NCI-H2171 treated with DMSO at 0.1 percent for 48 hours (cell line): ENCODE measurements at regions not wholly inside any gene's neighbourhood (a gene's known extent, or its start where the extent isn't known, plus 50 kb on each side); places are given as distances from the start of the nearest gene placed in this dataset.

ENCODE experiments used
- DNase-seq: peaks from one replicate; lab custom pipeline; 2025; lab: John Stamatoyannopoulos, UW

DNA sequence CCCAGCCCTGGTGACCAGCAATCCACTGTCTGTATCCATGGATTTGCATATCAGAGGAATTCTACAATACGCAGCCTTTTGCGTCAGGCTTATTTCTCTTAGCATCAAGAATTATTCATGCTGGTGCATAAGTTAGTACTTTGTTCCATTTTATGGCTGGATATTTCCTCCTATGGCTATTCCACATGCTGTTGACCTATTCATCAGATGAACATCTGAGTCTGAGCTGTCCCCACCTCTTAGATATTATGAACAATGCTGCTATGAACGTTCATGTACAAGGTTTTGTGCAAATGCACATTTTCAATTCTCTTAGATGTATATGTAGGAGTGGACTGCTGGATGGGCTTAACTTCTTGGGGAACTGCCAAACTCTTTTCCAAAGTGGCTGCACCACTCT, 79.0 kb upstream of the CST7 start:
- no peak for DNase-seq

- no peak for DNase-seq
Observed at GRCh38 chr20:24870881-24871280, 78.2 kb upstream of the CST7 start.

GRCh38 chr20:24871480-24872213, 77.4 kb upstream of the CST7 start:
- peak; percentile 76 for DNase-seq

- DNase-seq = peak; percentile 99
Observed at GRCh38 chr20:24872291-24873024, 76.6 kb upstream of the CST7 start.

DNA sequence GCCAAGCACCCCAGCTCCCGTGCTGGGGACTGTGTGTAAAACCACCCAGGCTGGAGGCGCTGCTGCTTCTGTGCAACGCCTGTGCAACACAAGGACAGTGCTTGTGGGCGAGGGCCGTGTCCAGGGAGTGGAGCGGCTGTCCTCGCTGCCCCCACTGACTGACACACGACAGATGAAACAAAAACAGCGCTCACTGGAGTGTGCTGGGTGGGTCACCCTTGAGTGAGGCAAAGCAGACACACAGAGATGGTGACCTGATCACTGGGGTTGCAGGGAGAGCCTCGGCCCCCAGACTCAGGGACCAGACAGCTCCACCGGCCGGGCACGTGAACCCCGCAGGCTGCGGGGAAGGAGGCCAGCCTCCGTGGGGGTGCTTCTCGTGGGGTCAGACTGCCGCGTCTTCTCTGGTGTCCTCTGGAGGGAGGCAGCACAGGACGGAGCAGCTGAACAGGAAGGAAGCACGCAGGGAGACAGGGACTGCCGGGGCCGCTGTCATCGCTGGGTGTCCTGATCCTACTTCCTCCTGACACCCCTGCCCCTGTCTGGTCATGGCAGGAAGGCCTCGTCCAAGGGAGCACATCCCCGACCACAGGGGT, 75.9 kb upstream of the CST7 start:
- DNase-seq = peak; percentile 51

GRCh38 chr20:24875078-24875477, 74.0 kb upstream of the CST7 start:
- DNase-seq = no peak

DNA sequence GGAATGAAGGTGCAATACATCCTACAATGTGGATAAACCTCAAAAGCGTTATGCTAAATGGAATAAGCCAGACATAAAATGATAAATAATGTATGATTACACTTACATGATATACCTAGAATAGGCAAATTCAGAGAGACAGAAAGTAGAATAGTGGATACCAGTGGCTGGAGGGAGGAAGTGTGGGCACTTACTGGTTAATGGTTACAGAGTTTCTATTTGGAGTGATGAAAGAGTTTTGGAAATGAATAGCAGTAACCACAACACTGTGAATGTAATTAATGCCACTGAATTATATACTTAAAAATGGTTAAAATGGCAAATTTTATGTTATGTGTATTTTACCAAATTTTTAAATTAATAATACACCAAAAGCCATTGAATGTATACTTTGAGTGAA, 71.4 kb upstream of the CST7 start:
- no peak for DNase-seq

DNA sequence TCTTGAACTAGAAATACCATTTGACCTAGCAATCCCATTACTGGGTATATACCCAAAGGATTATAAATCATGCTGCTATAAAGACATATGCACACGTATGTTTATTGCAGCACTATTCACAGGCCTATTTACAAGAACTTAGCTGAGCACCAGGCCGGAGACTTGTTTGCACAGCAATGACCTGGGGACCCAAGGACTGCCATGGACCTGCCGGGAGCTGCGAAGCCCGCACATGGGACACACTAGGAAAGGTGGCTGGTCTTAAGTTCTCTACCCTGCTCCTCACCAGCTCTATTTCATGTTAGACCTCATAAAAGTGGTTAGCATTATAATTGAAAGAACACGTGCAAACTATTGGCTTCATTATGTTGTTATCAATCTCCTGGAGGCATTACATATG, 70.4 kb upstream of the CST7 start:
- DNase-seq = no peak

DNA sequence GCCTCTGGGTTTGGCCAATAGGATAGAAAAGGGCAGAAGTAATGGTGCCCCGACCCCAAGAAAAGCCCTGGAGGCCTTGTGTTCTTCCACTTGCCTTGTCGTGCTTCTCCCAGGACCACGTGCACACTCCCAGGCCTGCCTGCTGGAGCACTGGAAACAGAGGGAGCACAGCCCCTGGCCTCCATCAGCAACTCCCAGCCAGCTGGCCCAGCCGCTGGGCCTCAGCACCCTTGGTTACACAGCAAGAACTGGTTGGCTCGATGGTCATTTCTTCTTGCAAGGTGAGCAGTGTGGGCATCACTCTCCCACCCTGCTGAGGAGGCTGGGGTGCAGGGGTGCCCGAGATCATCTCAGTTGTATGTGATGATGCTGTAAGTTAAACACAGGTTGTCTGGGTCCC, 69.2 kb upstream of the CST7 start:
- no peak for DNase-seq

GRCh38 chr20:24880356-24880755, 68.7 kb upstream of the CST7 start:
- DNase-seq = no peak

- DNase-seq = no peak
Observed at GRCh38 chr20:24890286-24890685, 58.8 kb upstream of the CST7 start.

- no peak for DNase-seq
Observed at GRCh38 chr20:24891546-24892393, 57.3 kb upstream of the CST7 start.

DNA sequence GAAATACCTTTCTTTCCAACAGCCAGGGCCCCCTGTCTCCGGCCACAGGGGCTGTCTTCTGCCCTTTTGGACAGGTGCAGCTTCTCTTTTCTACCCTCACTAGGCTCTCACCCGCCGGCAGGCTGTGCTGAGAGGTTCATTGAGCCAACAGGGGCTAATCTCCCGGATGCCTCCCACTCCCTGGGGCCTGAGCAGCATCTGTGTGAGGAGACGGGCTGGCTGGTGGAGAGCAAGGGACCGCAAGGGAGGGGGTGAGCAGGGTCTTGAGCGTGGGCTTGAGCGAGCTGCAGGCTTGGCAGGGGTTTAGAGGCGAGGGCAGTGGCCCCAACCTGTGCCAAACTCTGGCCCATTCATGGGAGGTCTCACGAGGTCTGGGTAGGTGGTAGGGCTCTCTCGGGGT, 56.5 kb upstream of the CST7 start:
- DNase-seq = no peak

DNA sequence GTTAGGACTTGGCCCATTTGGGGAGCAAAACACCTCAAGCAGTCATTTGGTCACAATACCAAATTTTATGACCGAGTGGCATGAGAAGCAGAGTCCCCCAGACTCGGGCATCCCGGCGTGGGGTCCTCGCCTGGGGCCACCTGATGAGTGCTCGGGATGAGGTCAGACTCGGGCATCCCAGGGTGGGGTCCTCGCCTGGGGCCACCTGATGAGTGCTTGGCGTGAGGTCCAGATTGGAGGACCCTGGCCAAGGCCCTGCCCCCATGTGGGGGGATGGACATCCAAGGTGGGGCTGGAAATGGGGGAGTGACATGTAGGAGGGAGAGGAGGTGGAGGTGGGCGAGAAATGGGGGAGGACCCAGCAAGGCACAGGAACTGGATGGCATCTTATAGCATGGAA, 56.1 kb upstream of the CST7 start:
- no peak for DNase-seq

DNA sequence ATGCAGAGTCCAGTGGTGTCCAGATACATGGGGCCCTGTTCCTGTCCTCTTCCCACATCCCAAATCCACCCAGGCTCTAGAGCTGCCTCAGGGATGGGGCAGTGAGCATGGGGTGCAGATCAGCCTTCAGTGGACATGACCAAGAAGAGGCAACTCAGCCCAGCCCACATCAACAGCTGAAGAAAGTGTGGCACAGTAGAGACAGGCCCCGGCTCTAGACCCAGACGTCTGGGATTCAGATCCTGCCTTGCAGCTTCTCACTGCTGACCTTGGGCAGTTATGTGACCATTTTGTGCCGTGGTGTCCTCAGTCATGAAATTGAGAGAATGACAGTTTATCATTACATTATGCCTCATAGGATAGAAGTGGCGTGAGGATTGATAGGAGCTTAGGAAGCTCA, 54.6 kb upstream of the CST7 start:
- DNase-seq = no peak

DNA sequence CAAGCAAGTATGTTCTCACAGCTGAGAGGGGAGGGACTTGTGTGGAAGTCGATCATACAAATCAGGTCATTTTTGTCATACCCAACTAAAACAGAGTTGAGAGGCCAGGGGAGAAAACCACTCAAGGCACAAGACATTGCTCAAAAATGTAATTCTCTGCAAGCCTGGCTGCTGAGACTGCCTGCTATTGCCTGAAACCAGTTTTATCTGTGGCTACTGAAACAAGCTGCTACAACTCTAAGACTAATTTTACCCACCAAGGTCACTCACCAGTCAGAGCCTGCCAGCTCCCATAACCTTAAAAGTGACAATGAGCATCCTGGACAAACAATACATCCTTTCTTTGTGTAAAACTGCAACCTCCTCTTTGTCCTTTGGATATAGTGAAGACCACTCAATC, 54.1 kb upstream of the CST7 start:
- no peak for DNase-seq

DNA sequence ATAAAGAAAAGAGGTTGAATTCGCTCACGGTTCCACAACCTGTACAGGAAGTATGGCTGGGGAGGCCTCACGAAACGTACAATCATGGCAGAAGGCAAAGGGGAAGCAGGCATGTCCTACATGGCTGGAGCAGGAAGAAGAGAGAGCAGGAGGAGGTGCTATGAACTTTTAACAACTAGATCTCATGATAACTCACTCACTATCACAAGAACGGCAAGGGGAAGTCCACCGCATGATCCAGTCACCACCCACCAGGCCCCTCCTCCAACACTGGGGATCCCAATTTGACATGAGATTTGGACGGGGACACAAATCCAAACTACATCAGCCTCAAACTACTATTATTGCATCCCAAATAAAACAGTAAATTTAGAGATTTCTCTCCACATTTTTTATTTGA, 53.6 kb upstream of the CST7 start:
- DNase-seq = no peak

DNA sequence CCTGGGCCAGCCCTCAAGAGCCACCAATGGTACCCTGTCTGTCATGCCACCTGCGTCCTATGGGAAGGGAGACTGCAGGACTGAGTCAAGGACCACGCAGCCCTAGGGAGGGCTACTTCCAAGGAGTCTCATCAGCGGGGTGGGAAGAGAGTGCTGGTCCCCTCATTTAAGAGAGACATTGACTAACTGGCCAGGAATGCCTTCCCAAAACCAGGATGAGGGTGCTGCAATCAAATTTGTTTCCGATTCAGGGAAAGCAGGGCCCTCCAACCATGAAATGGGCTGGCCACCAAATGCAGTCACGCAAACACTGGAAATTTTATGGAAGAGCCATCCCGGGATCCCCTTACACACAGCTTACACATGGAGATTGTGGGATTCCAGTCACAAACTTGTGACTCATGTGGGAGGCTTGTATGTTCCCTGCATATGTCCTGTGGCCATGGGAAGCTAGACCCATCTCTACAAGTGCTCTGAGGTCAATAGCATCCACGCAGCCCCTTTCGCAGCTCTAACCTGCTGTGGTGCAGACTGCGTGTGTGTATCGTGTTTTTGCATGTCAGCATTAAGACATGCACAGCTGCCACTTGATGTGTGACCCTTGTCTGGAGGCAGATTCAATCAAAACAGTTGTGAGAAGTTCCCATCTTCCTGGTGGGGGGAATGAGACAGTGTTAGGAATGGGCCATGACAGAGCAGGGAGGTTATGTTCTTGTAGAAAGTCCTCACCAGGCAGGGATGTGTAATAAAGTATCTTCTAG, 53.0 kb upstream of the CST7 start:
- DNase-seq = no peak

- DNase-seq = no peak
Observed at GRCh38 chr20:24896984-24897383, 52.1 kb upstream of the CST7 start.

DNA sequence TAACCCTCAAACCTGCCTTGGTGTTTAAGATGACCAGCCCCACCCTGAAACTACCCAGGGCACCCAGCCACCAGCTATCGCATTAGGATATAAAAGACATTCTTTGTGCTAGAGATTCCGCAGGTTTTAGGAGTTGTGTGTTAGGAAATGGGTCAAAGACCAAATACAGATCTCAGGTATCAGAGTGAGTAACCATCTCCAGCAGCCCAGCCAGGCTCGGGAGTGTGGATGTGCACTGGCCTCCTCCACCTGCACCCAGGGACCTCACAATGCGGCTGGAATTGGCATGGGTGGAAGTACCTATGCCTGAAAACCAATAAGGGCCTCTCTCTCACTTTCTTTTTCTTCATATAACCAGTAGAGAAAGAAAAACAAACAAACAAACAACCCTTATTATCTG, 51.1 kb upstream of the CST7 start:
- no peak for DNase-seq

DNA sequence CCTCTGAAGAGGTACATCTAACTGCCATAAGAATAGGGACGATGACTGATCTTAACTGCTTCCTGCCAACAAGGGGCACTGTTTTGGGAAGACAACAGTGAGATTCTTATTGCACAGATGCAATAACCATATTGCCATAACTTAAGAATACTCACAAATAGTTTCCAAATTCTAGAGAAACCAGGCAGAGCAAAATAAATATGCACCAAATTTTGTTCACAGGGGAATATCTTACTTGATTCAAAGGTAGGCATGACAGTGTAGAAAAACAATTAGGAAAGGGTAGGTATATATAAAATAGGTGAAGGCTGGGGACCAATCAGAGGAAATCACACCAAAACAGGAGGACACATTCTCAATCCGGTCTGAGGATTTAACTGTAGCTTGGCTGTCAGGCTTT, 49.9 kb upstream of the CST7 start:
- DNase-seq = no peak
